ENCODE measurements at regions not wholly inside any gene's neighbourhood (a gene's known extent, or its start where the extent isn't known, plus 50 kb on each side); places are given as distances from the start of the nearest gene placed in this dataset.

- H3K4me3 Mint-ChIP-seq (ENCODE audit: unreplicated experiment), result no peak overlapping the region
- DNase-seq, result no peak
- peaks cover 2% of the 10 kb centered on the region for H3K27me3 Mint-ChIP-seq (ENCODE audit: unreplicated experiment)
- H3K9me3 Mint-ChIP-seq (ENCODE audit: unreplicated experiment), result no peaks in the 10 kb centered on the region
- no peaks in the 10 kb centered on the region for H3K36me3 Mint-ChIP-seq (ENCODE audit: unreplicated experiment)
- TF ChIP-seq CTCF (IDR thresholded peaks at IDR 0.05; ENCODE audit: partially characterized antibody, unreplicated experiment), result no peak
- H3K27ac Mint-ChIP-seq (ENCODE audit: unreplicated experiment), result no peak overlapping the region
- no peaks in the 10 kb centered on the region for H3K4me1 Mint-ChIP-seq (ENCODE audit: low read depth, unreplicated experiment)
Measured at GRCh38 chr5:13640270-13640669, 304.2 kb downstream of the DNAH5 start.

- no peak for DNase-seq
- H3K27ac Mint-ChIP-seq (ENCODE audit: unreplicated experiment), result no peak overlapping the region
- no peaks in the 10 kb centered on the region for H3K36me3 Mint-ChIP-seq (ENCODE audit: unreplicated experiment)
Measured at GRCh38 chr5:13632676-13633075, 311.8 kb downstream of the DNAH5 start.

GRCh38 chr5:13629218-13629617, 315.3 kb downstream of the DNAH5 start:
- no peaks in the 10 kb centered on the region for H3K36me3 Mint-ChIP-seq (ENCODE audit: unreplicated experiment)
- H3K27ac Mint-ChIP-seq (ENCODE audit: unreplicated experiment), result no peak overlapping the region
- TF ChIP-seq CTCF (IDR thresholded peaks at IDR 0.05; ENCODE audit: partially characterized antibody, unreplicated experiment), result no peak
- H3K4me3 Mint-ChIP-seq (ENCODE audit: unreplicated experiment), result no peak overlapping the region
- H3K4me1 Mint-ChIP-seq (ENCODE audit: low read depth, unreplicated experiment), result no peaks in the 10 kb centered on the region
- H3K27me3 Mint-ChIP-seq (ENCODE audit: unreplicated experiment), result no peaks in the 10 kb centered on the region
- H3K9me3 Mint-ChIP-seq (ENCODE audit: unreplicated experiment), result peaks cover 2% of the 10 kb centered on the region
- DNase-seq, result no peak

More at GRCh38 chr5:13632676-13633075, 311.8 kb downstream of the DNAH5 start:
- no peaks in the 10 kb centered on the region for H3K9me3 Mint-ChIP-seq (ENCODE audit: unreplicated experiment)
- no peaks in the 10 kb centered on the region for H3K4me1 Mint-ChIP-seq (ENCODE audit: low read depth, unreplicated experiment)
- peaks cover 2% of the 10 kb centered on the region for H3K27me3 Mint-ChIP-seq (ENCODE audit: unreplicated experiment)
- TF ChIP-seq CTCF (IDR thresholded peaks at IDR 0.05; ENCODE audit: partially characterized antibody, unreplicated experiment), result no peak
- no peak overlapping the region for H3K4me3 Mint-ChIP-seq (ENCODE audit: unreplicated experiment)

GRCh38 chr5:13627673-13628454, 316.6 kb downstream of the DNAH5 start:
- Mint-ChIP-seq H3K36me3 (ENCODE audit: unreplicated experiment) (no peaks in the 10 kb centered on the region), H3K4me3 (ENCODE audit: unreplicated experiment) (no peak overlapping the region), H3K9me3 (ENCODE audit: unreplicated experiment) (peaks cover 2% of the 10 kb centered on the region), H3K27me3 (ENCODE audit: unreplicated experiment) (no peaks in the 10 kb centered on the region), H3K4me1 (ENCODE audit: low read depth, unreplicated experiment) (peaks cover 1% of the 10 kb centered on the region), H3K27ac (ENCODE audit: unreplicated experiment) (no peak overlapping the region)
- TF ChIP-seq CTCF (IDR thresholded peaks at IDR 0.05; ENCODE audit: partially characterized antibody, unreplicated experiment), result no peak
- DNase-seq, result no peak

- TF ChIP-seq CTCF (IDR thresholded peaks at IDR 0.05; ENCODE audit: partially characterized antibody, unreplicated experiment), result no peak
- peaks cover 2% of the 10 kb centered on the region for H3K4me1 Mint-ChIP-seq (ENCODE audit: low read depth, unreplicated experiment)
- no peak for DNase-seq
- no peaks in the 10 kb centered on the region for H3K27me3 Mint-ChIP-seq (ENCODE audit: unreplicated experiment)
- no peaks in the 10 kb centered on the region for H3K36me3 Mint-ChIP-seq (ENCODE audit: unreplicated experiment)
- H3K27ac Mint-ChIP-seq (ENCODE audit: unreplicated experiment), result no peak overlapping the region
- peaks cover 2% of the 10 kb centered on the region for H3K9me3 Mint-ChIP-seq (ENCODE audit: unreplicated experiment)
- no peak overlapping the region for H3K4me3 Mint-ChIP-seq (ENCODE audit: unreplicated experiment)
Measured at GRCh38 chr5:13625616-13626198, 318.8 kb downstream of the DNAH5 start.
